22Rv1 (cell line): ENCODE measurements at regions not wholly inside any gene's neighbourhood (a gene's known extent, or its start where the extent isn't known, plus 50 kb on each side); places are given as distances from the start of the nearest gene placed in this dataset.

ENCODE experiments used
- ZFX ChIP-seq: fragments of 450-650 bp; IDR thresholded peaks from 2 replicates; pipeline ENCODE4 v1.6.1; 2017; ENCODE audit warnings: antibody characterized with exemption, borderline replicate concordance
- TF ChIP-seq, protein P1 (sequence below): fragments of 450-650 bp; IDR thresholded peaks from 2 replicates; pipeline ENCODE4 v1.5.1; 2017; ENCODE audit warnings: mild to moderate bottlenecking

DNA sequence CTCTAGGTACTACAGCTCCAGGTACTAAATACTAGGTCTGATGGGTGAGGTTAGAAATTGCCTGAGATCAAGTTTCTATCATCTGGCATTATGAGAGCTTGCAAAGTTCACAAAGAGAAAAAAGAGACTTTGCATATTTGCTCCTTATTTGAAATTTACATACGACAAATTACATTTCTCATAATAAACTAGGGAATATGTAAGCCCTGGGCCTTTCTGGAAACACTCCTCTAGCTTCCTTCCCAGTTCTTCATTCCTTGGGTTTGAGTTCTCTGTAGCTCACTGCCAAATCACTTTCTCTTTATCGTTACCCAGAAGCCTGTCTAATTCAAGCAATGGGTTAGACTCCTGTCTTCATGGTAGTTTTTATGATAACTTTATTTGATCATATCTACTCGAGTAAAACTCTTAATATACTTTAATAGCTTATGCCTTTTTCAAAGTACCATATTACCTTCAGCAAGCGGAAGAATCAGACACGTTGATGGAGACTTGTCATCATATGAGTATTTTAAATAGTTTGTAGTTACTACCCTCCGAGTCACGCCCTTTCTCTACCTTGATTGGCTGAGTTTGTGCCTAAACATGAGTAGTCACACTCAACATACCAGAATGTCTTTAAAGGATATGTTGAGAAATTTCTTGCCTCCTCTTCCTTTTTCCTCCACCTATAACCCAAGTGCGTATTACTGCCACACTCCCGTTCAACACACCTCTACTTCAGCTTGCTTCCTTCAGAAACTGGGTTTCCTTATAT is 150.5 kb downstream of the DKK1 start:
- TF ChIP-seq, protein P1, sequence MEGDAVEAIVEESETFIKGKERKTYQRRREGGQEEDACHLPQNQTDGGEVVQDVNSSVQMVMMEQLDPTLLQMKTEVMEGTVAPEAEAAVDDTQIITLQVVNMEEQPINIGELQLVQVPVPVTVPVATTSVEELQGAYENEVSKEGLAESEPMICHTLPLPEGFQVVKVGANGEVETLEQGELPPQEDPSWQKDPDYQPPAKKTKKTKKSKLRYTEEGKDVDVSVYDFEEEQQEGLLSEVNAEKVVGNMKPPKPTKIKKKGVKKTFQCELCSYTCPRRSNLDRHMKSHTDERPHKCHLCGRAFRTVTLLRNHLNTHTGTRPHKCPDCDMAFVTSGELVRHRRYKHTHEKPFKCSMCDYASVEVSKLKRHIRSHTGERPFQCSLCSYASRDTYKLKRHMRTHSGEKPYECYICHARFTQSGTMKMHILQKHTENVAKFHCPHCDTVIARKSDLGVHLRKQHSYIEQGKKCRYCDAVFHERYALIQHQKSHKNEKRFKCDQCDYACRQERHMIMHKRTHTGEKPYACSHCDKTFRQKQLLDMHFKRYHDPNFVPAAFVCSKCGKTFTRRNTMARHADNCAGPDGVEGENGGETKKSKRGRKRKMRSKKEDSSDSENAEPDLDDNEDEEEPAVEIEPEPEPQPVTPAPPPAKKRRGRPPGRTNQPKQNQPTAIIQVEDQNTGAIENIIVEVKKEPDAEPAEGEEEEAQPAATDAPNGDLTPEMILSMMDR = no peak
- no peak for TF ChIP-seq ZFX
